Pulmonary artery endothelial cell (primary cell): ENCODE measurements at regions not wholly inside any gene's neighbourhood (a gene's known extent, or its start where the extent isn't known, plus 50 kb on each side); places are given as distances from the start of the nearest gene placed in this dataset.

Experiments used
- DNase-seq: peaks from one replicate; pipeline ENCODE4 v3.0.0-alpha.2; 2011; ENCODE audit warnings: low read depth, low spot score

- DNase-seq = no peak
These were observed 319.6 kb upstream of the SEMA6D start for GRCh38 chr15:47397655-47398054.

GRCh38 chr15:47398132-47398531 lies 319.2 kb upstream of the SEMA6D start:
- DNase-seq = no peak

- DNase-seq = no peak
These were observed 318.7 kb upstream of the SEMA6D start for GRCh38 chr15:47398594-47398993.

- DNase-seq = no peak
These were observed 318.2 kb upstream of the SEMA6D start for GRCh38 chr15:47399100-47399499.

GRCh38 chr15:47400603-47401002 lies 316.7 kb upstream of the SEMA6D start:
- no peak for DNase-seq

- no peak for DNase-seq
These were observed 315.9 kb upstream of the SEMA6D start for GRCh38 chr15:47401427-47401826.

- no peak for DNase-seq
These were observed 314.5 kb upstream of the SEMA6D start for GRCh38 chr15:47402829-47403228.

- no peak for DNase-seq
These were observed 312.4 kb upstream of the SEMA6D start for GRCh38 chr15:47404877-47405276.

- no peak for DNase-seq
These were observed 311.7 kb upstream of the SEMA6D start for GRCh38 chr15:47405365-47406162.

GRCh38 chr15:47407692-47408091 lies 309.6 kb upstream of the SEMA6D start:
- DNase-seq = no peak

GRCh38 chr15:47409038-47409437 lies 308.3 kb upstream of the SEMA6D start:
- DNase-seq = no peak

GRCh38 chr15:47409600-47409999 lies 307.7 kb upstream of the SEMA6D start:
- no peak for DNase-seq

- no peak for DNase-seq
These were observed 307.1 kb upstream of the SEMA6D start for GRCh38 chr15:47410247-47410646.

GRCh38 chr15:47411733-47412132 lies 305.6 kb upstream of the SEMA6D start:
- no peak for DNase-seq

- no peak for DNase-seq
These were observed 305.2 kb upstream of the SEMA6D start for GRCh38 chr15:47412136-47412535.

GRCh38 chr15:47412802-47413201 lies 304.5 kb upstream of the SEMA6D start:
- no peak for DNase-seq

- DNase-seq = no peak
These were observed 303.1 kb upstream of the SEMA6D start for GRCh38 chr15:47414207-47414606.

GRCh38 chr15:47415539-47415971 lies 301.8 kb upstream of the SEMA6D start:
- DNase-seq = peak; percentile 82

- DNase-seq = no peak
These were observed 294.2 kb upstream of the SEMA6D start for GRCh38 chr15:47422881-47423665.

- no peak for DNase-seq
These were observed 289.8 kb upstream of the SEMA6D start for GRCh38 chr15:47427463-47427862.

- DNase-seq = no peak
These were observed 287.9 kb upstream of the SEMA6D start for GRCh38 chr15:47429376-47429775.

- DNase-seq = no peak
These were observed 285.8 kb upstream of the SEMA6D start for GRCh38 chr15:47431501-47431900.

- no peak for DNase-seq
These were observed 284.5 kb upstream of the SEMA6D start for GRCh38 chr15:47432826-47433225.
